Peyer's patch (tissue), 4 donors: ENCODE measurements at regions not wholly inside any gene's neighbourhood (a gene's known extent, or its start where the extent isn't known, plus 50 kb on each side); places are given as distances from the start of the nearest gene placed in this dataset.

Source experiments
- DNase-seq, 3 donors: peaks; one replicate each; pipeline ENCODE4 v3.0.0-alpha.2; 2017 to 2019
- H3K27ac ChIP-seq, 4 donors: fragments of 200-600 bp; sonication (generic); one replicate each; pipeline ENCODE4 v1.5.1; 2016 to 2019
- H3K27me3 ChIP-seq, 2 donors: fragments of 200-600 bp; sonication (generic); one replicate each; pipeline ENCODE4 v1.5.1; 2019
- H3K36me3 ChIP-seq, 3 donors: fragments of 200-600 bp; sonication (generic); one replicate each; pipeline ENCODE4 v1.5.1; 2016 to 2019
- H3K4me1 ChIP-seq, 4 donors: fragments of 200-600 bp; sonication (generic); one replicate each; pipeline ENCODE4 v1.5.1; 2016 to 2019
- H3K4me3 ChIP-seq, 4 donors: fragments of 200-600 bp; sonication (generic); 1 replicate in 3 of 4; 2 replicates in 1 of 4; pipeline ENCODE4 v1.5.1; 2016 to 2019; ENCODE audit warnings: mild to moderate bottlenecking in 1 of 4
- H3K9me3 ChIP-seq, 4 donors: fragments of 200-600 bp; sonication (generic); one replicate each; pipeline ENCODE4 v1.5.1; 2016 to 2019; ENCODE audit warnings: mild to moderate bottlenecking in 1 of 4
- POLR2A ChIP-seq, 2 donors: fragments of 450-650 bp; IDR thresholded peaks; one replicate each; pipeline ENCODE4 v1.5.1; 2017; ENCODE audit warnings: antibody characterized with exemption in 2 of 2, mild to moderate bottlenecking in 2 of 2, moderate library complexity in 2 of 2
- small RNA-seq, 2 donors: library from RNA; depleted of rRNA; stranded (forward); fragments of <200 nt; gene quantifications; one replicate each; pipeline ENCODE3, GENCODE V24; 2016
- TF ChIP-seq, protein P1 (sequence below), 6 experiments: fragments of 450-650 bp in 4 of 6; fragments of 200-600 bp in 2 of 6; sonication (generic) in 1 of 6; IDR thresholded peaks; one replicate each; pipeline ENCODE4 v1.5.1; 2017 to 2019; ENCODE audit warnings: antibody characterized with exemption in 6 of 6, mild to moderate bottlenecking in 3 of 6, moderate library complexity in 1 of 6

DNA sequence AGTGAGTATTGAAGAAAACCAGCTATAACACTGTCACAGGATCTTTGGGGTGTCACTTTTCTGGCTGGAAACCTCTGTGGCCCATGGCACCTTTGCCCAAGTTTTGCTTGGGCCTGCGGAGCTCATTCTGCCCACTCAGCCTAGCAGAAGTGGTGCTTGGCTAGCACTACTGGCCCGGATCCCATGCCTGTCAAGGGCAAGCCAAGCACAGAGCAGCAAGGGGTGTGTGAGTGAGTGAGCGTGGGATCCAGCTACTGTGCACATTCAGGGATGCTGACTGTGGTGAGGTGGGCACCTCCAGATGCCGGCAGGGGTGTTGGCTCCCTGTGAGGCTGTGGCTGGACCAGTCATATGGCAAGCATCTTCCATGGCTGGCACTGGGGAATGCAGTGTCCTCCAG lies 55.4 kb upstream of the RASGEF1B start:
- H3K4me1 ChIP-seq, result no peaks in the 10 kb centered on the region
- H3K27ac ChIP-seq, result no peak overlapping the region
- TF ChIP-seq POLR2A (IDR thresholded peaks at IDR 0.05), result no peak
- TF ChIP-seq, protein P1, sequence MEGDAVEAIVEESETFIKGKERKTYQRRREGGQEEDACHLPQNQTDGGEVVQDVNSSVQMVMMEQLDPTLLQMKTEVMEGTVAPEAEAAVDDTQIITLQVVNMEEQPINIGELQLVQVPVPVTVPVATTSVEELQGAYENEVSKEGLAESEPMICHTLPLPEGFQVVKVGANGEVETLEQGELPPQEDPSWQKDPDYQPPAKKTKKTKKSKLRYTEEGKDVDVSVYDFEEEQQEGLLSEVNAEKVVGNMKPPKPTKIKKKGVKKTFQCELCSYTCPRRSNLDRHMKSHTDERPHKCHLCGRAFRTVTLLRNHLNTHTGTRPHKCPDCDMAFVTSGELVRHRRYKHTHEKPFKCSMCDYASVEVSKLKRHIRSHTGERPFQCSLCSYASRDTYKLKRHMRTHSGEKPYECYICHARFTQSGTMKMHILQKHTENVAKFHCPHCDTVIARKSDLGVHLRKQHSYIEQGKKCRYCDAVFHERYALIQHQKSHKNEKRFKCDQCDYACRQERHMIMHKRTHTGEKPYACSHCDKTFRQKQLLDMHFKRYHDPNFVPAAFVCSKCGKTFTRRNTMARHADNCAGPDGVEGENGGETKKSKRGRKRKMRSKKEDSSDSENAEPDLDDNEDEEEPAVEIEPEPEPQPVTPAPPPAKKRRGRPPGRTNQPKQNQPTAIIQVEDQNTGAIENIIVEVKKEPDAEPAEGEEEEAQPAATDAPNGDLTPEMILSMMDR (IDR thresholded peaks at IDR 0.05), result no peak
- no peak for DNase-seq
- no peak overlapping the region for H3K4me3 ChIP-seq
- no peaks in the 10 kb centered on the region for H3K36me3 ChIP-seq
- peaks cover 0 to 16% (median 0%) of the 10 kb centered on the region in 4 donors for H3K9me3 ChIP-seq
- H3K27me3 ChIP-seq, result no peaks in the 10 kb centered on the region

DNA sequence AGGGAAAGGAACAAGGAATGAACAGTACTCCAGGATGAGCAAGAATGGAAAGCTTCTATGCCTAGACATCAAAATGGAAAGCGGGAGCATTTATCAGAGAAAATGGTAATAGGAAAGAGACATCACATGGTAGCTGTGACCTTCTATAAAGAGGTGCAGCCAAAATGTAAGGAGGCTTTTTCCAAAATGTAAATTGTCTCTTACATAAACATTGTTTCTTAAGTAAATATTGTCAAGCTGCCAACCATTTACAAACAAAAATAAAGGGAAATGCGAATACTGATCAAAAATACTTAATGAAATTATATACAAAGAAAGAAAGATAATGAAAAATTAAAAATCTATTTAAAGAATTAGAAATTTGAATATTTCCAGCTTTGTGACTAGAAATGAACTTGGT lies 55.0 kb upstream of the RASGEF1B start:
- H3K4me3 ChIP-seq, result no peak overlapping the region
- TF ChIP-seq POLR2A (IDR thresholded peaks at IDR 0.05), result no peak
- TF ChIP-seq, protein P1 (IDR thresholded peaks at IDR 0.05), result no peak
- H3K36me3 ChIP-seq, result no peaks in the 10 kb centered on the region
- no peak for DNase-seq
- H3K27ac ChIP-seq, result no peak overlapping the region
- no peaks in the 10 kb centered on the region for H3K27me3 ChIP-seq
- H3K4me1 ChIP-seq, result no peaks in the 10 kb centered on the region
- H3K9me3 ChIP-seq, result peaks cover 0 to 16% (median 0%) of the 10 kb centered on the region in 4 donors

DNA sequence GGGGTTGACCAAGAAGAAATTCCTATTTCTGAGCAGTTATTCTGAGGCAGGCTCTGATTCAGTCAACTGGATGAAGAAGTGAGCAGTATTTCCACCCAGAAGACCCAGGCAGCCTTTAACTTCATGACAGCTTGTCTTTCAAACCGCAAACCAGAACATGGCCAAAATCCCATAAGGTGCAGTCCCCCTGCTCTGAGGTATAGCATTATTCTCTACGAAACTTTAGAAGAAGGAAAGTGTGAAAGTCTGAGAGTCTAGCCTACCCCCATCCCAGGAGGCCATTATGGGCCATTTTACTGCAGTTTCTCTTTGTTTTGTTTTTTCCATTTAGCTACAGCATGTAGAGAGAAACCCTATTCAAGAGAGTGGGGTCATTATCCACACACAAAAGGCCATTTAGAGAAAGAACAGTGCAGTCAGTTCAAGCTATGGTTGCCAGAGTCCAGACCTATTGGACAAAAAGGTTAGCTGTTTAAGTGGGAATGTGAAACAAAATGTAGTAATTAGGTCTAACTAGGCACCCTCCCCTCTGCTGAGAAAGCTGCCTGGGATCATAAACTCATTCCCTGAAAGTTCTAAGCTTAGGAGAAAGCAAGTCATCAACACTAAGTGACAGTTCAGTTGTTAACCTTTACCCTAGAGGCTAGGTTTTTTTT lies 52.1 kb upstream of the RASGEF1B start:
- TF ChIP-seq, protein P1 (IDR thresholded peaks at IDR 0.05), result no peak
- TF ChIP-seq POLR2A (IDR thresholded peaks at IDR 0.05), result no peak
- Histone ChIP-seq H3K27ac (no peak overlapping the region), H3K36me3 (no peaks in the 10 kb centered on the region), H3K9me3 (peaks cover 0 to 16% (median 0%) of the 10 kb centered on the region in 4 donors), H3K27me3 (no peaks in the 10 kb centered on the region), H3K4me1 (peaks cover 0 to 14% (median 0%) of the 10 kb centered on the region in 4 donors), H3K4me3 (no peak overlapping the region)
- no peak for DNase-seq

DNA sequence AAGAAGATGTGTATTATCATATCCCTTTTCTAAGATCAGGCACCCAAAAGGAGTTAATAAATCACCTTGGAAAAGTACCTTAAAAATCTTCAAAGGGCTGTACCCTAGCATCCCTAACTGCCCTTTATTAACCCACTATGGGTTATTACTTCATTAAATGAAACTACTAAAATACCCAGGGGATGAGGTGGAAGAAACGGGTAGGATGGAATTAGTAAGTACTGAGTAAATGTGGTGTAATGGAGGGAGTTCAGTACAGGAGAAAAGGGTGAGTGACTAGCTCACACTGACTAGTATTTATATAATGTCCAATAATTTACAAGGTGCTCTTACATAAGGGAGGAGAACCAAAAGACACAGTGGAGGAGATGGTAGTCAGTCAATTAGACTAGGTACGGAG lies 51.0 kb upstream of the RASGEF1B start:
- H3K4me1 ChIP-seq, result peaks cover 0 to 14% (median 0%) of the 10 kb centered on the region in 4 donors
- no peak overlapping the region for H3K4me3 ChIP-seq
- peaks cover 0 to 5% (median 0%) of the 10 kb centered on the region in 4 donors for H3K9me3 ChIP-seq
- no peak for DNase-seq
- TF ChIP-seq, protein P1 (IDR thresholded peaks at IDR 0.05), result no peak
- no peak for TF ChIP-seq POLR2A (IDR thresholded peaks at IDR 0.05)
- no peaks in the 10 kb centered on the region for H3K27me3 ChIP-seq
- H3K27ac ChIP-seq, result no peak overlapping the region
- no peaks in the 10 kb centered on the region for H3K36me3 ChIP-seq

DNA sequence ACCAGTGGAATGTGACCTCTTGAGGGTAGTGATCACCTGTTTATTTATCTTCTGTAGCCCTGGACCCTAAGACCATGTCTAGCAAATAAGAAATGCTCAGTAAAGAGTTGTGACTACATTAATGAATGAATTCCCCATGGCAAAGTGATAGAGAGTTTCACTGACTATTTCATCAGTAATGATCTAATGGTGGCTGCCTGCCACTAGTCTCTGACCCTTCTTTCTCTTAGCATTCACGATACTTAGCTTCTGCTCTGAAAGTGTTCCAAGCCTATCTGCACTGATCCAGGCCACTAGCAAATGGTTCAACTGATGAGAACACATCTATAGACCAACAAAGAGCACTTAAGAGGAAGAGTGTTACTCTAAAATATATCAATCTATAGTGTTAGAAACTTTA lies 50.0 kb upstream of the RASGEF1B start:
- no peak for DNase-seq
- Histone ChIP-seq H3K27ac (no peak overlapping the region), H3K36me3 (no peaks in the 10 kb centered on the region), H3K9me3 (no peaks in the 10 kb centered on the region), H3K4me3 (no peak overlapping the region), H3K27me3 (no peaks in the 10 kb centered on the region), H3K4me1 (peaks cover 0 to 14% (median 0%) of the 10 kb centered on the region in 4 donors)
- TF ChIP-seq, protein P1 (IDR thresholded peaks at IDR 0.05), result no peak
- no peak for TF ChIP-seq POLR2A (IDR thresholded peaks at IDR 0.05)

Small RNA genes lying in the stretch of these regions (small RNA-seq; reads per million reads assigned to genes)
- gene RF00322 (0 reads per million in 2 donors), gene RNU6-499P (0 reads per million in 2 donors)
